CD4-positive, CD25-positive, alpha-beta regulatory T cell (primary cell): ENCODE measurements at regions not wholly inside any gene's neighbourhood (a gene's known extent, or its start where the extent isn't known, plus 50 kb on each side); places are given as distances from the start of the nearest gene placed in this dataset.

Source experiments
- ATAC-seq, 2 donors: fragments of 150-1000 bp; cut with Tn5 transposase; one replicate each; pipeline ENCODE4 v1.10.0; 2021; ENCODE audit warnings: low read depth in 2 of 2, moderate number of reproducible peaks in 2 of 2, moderate library complexity in 1 of 2
- DNase-seq, 3 donors: peaks; one replicate each; pipeline versions ENCODE4 v3.0.0 to v3.0.0-alpha.2; 2012 to 2022; ENCODE audit warnings: mixed read lengths in 1 of 3
- H3K27ac ChIP-seq: one replicate; pipeline ENCODE4 v1.7.0; 2013; ENCODE audit warnings: mild to moderate bottlenecking, low read length; ENCODE audit not compliant: insufficient read depth, poor library complexity, severe bottlenecking
- H3K27me3 ChIP-seq: one replicate; pipeline ENCODE4 v1.7.0; 2013; ENCODE audit warnings: low read length; ENCODE audit not compliant: control insufficient read depth, insufficient read depth
- H3K36me3 ChIP-seq: one replicate; pipeline ENCODE4 v1.7.0; 2013; ENCODE audit warnings: mild to moderate bottlenecking, low read length, moderate library complexity; ENCODE audit not compliant: control insufficient read depth, insufficient read depth
- H3K4me1 ChIP-seq: 2 replicates; pipeline ENCODE4 v1.7.0; 2013; ENCODE audit warnings: mild to moderate bottlenecking, low read length; ENCODE audit not compliant: insufficient read depth, control insufficient read depth, poor library complexity, severe bottlenecking
- H3K4me3 ChIP-seq: one replicate; pipeline ENCODE4 v1.7.0; 2013; ENCODE audit warnings: low read depth, mild to moderate bottlenecking, low read length, moderate library complexity
- H3K9me3 ChIP-seq, 2 experiments: 1 replicate in 1 of 2; 2 replicates in 1 of 2; pipeline ENCODE4 v1.7.0; 2013; ENCODE audit warnings: low read length in 2 of 2, mild to moderate bottlenecking in 1 of 2, moderate library complexity in 1 of 2; ENCODE audit not compliant: control insufficient read depth in 2 of 2
- H3K27ac Mint-ChIP-seq, 3 donors: one replicate each; pipeline ENCODE4 v1.8.0; 2020 to 2022; ENCODE audit warnings: mild to moderate bottlenecking in 3 of 3, mixed read lengths in 3 of 3, moderate library complexity in 2 of 3
- H3K27me3 Mint-ChIP-seq: one replicate; pipeline ENCODE4 v1.8.0; 2022; ENCODE audit warnings: mild to moderate bottlenecking, mixed read lengths
- H3K36me3 Mint-ChIP-seq: one replicate; pipeline ENCODE4 v1.8.0; 2020; ENCODE audit warnings: mixed read lengths
- H3K4me1 Mint-ChIP-seq, 4 donors: one replicate each; pipeline ENCODE4 v1.8.0; 2020 to 2022; ENCODE audit warnings: mixed read lengths in 4 of 4, mild to moderate bottlenecking in 1 of 4
- H3K4me3 Mint-ChIP-seq, 4 donors: one replicate each; pipeline ENCODE4 v1.8.0; 2020 to 2022; ENCODE audit warnings: mild to moderate bottlenecking in 4 of 4, mixed read lengths in 4 of 4, moderate library complexity in 3 of 4
- H3K9me3 Mint-ChIP-seq, 7 donors: one replicate each; pipeline ENCODE4 v1.8.0; 2020 to 2022; ENCODE audit warnings: mixed read lengths in 7 of 7, mild to moderate bottlenecking in 3 of 7, moderate library complexity in 2 of 7

- Mint-ChIP-seq H3K4me1 (peaks cover 0 to 4% (median 0%) of the 10 kb centered on the region in 4 donors), H3K27ac (no peak overlapping the region), H3K9me3 (peaks cover 0 to 5% (median 0%) of the 10 kb centered on the region in 7 donors), H3K36me3 (no peaks in the 10 kb centered on the region), H3K4me3 (no peak overlapping the region), H3K27me3 (peaks cover 21% of the 10 kb centered on the region)
- Histone ChIP-seq H3K36me3 (no peaks in the 10 kb centered on the region), H3K4me3 (no peak overlapping the region), H3K4me1 (no peaks in the 10 kb centered on the region), H3K27me3 (no peaks in the 10 kb centered on the region), H3K9me3 (no peaks in the 10 kb centered on the region), H3K27ac (no peak overlapping the region)
- DNase-seq: no peak
- ATAC-seq: no peak
These were observed 226.6 kb upstream of the TLE3 start for GRCh38 chr15:70324001-70324974.

- no peak overlapping the region for H3K27ac ChIP-seq
- H3K36me3 Mint-ChIP-seq: no peaks in the 10 kb centered on the region
- H3K36me3 ChIP-seq: no peaks in the 10 kb centered on the region
- H3K27me3 Mint-ChIP-seq: peaks cover 15% of the 10 kb centered on the region
- H3K4me1 Mint-ChIP-seq: peaks cover 0 to 4% (median 0%) of the 10 kb centered on the region in 4 donors
- no peak for ATAC-seq
- H3K4me1 ChIP-seq: no peaks in the 10 kb centered on the region
- H3K9me3 Mint-ChIP-seq: peaks cover 0 to 3% (median 0%) of the 10 kb centered on the region in 7 donors
- DNase-seq: no peak
- no peak overlapping the region for H3K4me3 Mint-ChIP-seq
- H3K27ac Mint-ChIP-seq: no peak overlapping the region
- no peak overlapping the region for H3K4me3 ChIP-seq
- H3K27me3 ChIP-seq: no peaks in the 10 kb centered on the region
- no peaks in the 10 kb centered on the region for H3K9me3 ChIP-seq
These were observed 225.6 kb upstream of the TLE3 start for GRCh38 chr15:70323111-70323851.

GRCh38 chr15:70322051-70322668 is 224.4 kb upstream of the TLE3 start:
- peaks cover 0 to 4% (median 0%) of the 10 kb centered on the region in 4 donors for H3K4me1 Mint-ChIP-seq
- DNase-seq (no peak), ATAC-seq (no peak)
- H3K4me3 Mint-ChIP-seq: no peak overlapping the region
- H3K36me3 Mint-ChIP-seq: no peaks in the 10 kb centered on the region
- Histone ChIP-seq H3K4me1 (no peaks in the 10 kb centered on the region), H3K27me3 (no peaks in the 10 kb centered on the region), H3K4me3 (no peak overlapping the region), H3K36me3 (no peaks in the 10 kb centered on the region), H3K27ac (no peak overlapping the region), H3K9me3 (no peaks in the 10 kb centered on the region)
- H3K27ac Mint-ChIP-seq: no peak overlapping the region
- peaks cover 7% of the 10 kb centered on the region for H3K27me3 Mint-ChIP-seq
- H3K9me3 Mint-ChIP-seq: peaks cover 0 to 3% (median 0%) of the 10 kb centered on the region in 7 donors

- no peak for DNase-seq
- Mint-ChIP-seq H3K27me3 (peaks cover 5% of the 10 kb centered on the region), H3K4me3 (no peak overlapping the region), H3K4me1 (peaks cover 0 to 4% (median 0%) of the 10 kb centered on the region in 4 donors), H3K36me3 (no peaks in the 10 kb centered on the region), H3K9me3 (peaks cover 0 to 3% (median 0%) of the 10 kb centered on the region in 7 donors), H3K27ac (peak overlapping the region in 1 of 3 donors; percentile 23)
- H3K27ac ChIP-seq: no peak overlapping the region
- no peak overlapping the region for H3K4me3 ChIP-seq
- no peak for ATAC-seq
- H3K27me3 ChIP-seq: no peaks in the 10 kb centered on the region
- H3K9me3 ChIP-seq: no peaks in the 10 kb centered on the region
- no peaks in the 10 kb centered on the region for H3K36me3 ChIP-seq
- no peaks in the 10 kb centered on the region for H3K4me1 ChIP-seq
These were observed 223.6 kb upstream of the TLE3 start for GRCh38 chr15:70321172-70321819.

- H3K4me3 ChIP-seq: no peak overlapping the region
- Mint-ChIP-seq H3K27ac (no peak overlapping the region), H3K9me3 (peaks cover 0 to 3% (median 0%) of the 10 kb centered on the region in 7 donors)
These were observed 222.8 kb upstream of the TLE3 start for GRCh38 chr15:70320482-70320881.

GRCh38 chr15:70320077-70320476 is 222.4 kb upstream of the TLE3 start:
- Histone ChIP-seq H3K4me3 (no peak overlapping the region), H3K27me3 (no peaks in the 10 kb centered on the region), H3K4me1 (no peaks in the 10 kb centered on the region), H3K9me3 (no peaks in the 10 kb centered on the region), H3K27ac (no peak overlapping the region), H3K36me3 (no peaks in the 10 kb centered on the region)
- Mint-ChIP-seq H3K4me1 (peaks cover 0 to 4% (median 0%) of the 10 kb centered on the region in 4 donors), H3K36me3 (no peaks in the 10 kb centered on the region), H3K27ac (peak overlapping the region in 1 of 3 donors; percentile 3), H3K9me3 (peaks cover 0 to 3% (median 0%) of the 10 kb centered on the region in 7 donors), H3K4me3 (no peak overlapping the region), H3K27me3 (peaks cover 5% of the 10 kb centered on the region)
- DNase-seq (no peak), ATAC-seq (no peak)

More at GRCh38 chr15:70320482-70320881, 222.8 kb upstream of the TLE3 start:
- Mint-ChIP-seq H3K27me3 (peaks cover 5% of the 10 kb centered on the region), H3K4me1 (peaks cover 0 to 4% (median 0%) of the 10 kb centered on the region in 4 donors), H3K36me3 (no peaks in the 10 kb centered on the region), H3K4me3 (no peak overlapping the region)
- no peaks in the 10 kb centered on the region for H3K36me3 ChIP-seq
- no peaks in the 10 kb centered on the region for H3K27me3 ChIP-seq
- no peaks in the 10 kb centered on the region for H3K9me3 ChIP-seq
- H3K4me1 ChIP-seq: no peaks in the 10 kb centered on the region
- ATAC-seq (no peak), DNase-seq (no peak)
- H3K27ac ChIP-seq: no peak overlapping the region

GRCh38 chr15:70319466-70319865 is 221.7 kb upstream of the TLE3 start:
- Mint-ChIP-seq H3K4me3 (no peak overlapping the region), H3K4me1 (peaks cover 0 to 4% (median 0%) of the 10 kb centered on the region in 4 donors), H3K36me3 (no peaks in the 10 kb centered on the region), H3K27me3 (peaks cover 5% of the 10 kb centered on the region), H3K9me3 (peaks cover 0 to 3% (median 0%) of the 10 kb centered on the region in 7 donors), H3K27ac (no peak overlapping the region)
- H3K27me3 ChIP-seq: no peaks in the 10 kb centered on the region
- peak; percentile 47 to 63 for ATAC-seq
- no peak overlapping the region for H3K27ac ChIP-seq
- no peak overlapping the region for H3K4me3 ChIP-seq
- DNase-seq: no peak
- no peaks in the 10 kb centered on the region for H3K36me3 ChIP-seq
- H3K9me3 ChIP-seq: no peaks in the 10 kb centered on the region
- H3K4me1 ChIP-seq: no peaks in the 10 kb centered on the region
